ENCODE measurements at regions not wholly inside any gene's neighbourhood (a gene's known extent, or its start where the extent isn't known, plus 50 kb on each side); places are given as distances from the start of the nearest gene placed in this dataset.

GRCh38 chr4:62342346-62342745 lies 1142.2 kb downstream of the ADGRL3 start:
- no peak overlapping the region for H3K4me3 ChIP-seq
- H3K27ac ChIP-seq = no peak overlapping the region
- TF ChIP-seq CTCF (IDR thresholded peaks at IDR 0.05) = no peak
- no peak for DNase-seq (ENCODE audit: low spot score)

GRCh38 chr4:62328526-62328925 lies 1128.4 kb downstream of the ADGRL3 start:
- Histone ChIP-seq H3K27ac (no peak overlapping the region), H3K4me3 (no peak overlapping the region)
- DNase-seq (ENCODE audit: low spot score) = no peak
- TF ChIP-seq CTCF (IDR thresholded peaks at IDR 0.05) = no peak

- DNase-seq (ENCODE audit: low spot score) = no peak
- Histone ChIP-seq H3K4me3 (no peak overlapping the region), H3K27ac (no peak overlapping the region)
- TF ChIP-seq CTCF (IDR thresholded peaks at IDR 0.05) = no peak
These were observed 1127.6 kb downstream of the ADGRL3 start for GRCh38 chr4:62327612-62328297.

- no peak for TF ChIP-seq CTCF (IDR thresholded peaks at IDR 0.05)
- DNase-seq (ENCODE audit: low spot score) = no peak
- H3K4me3 ChIP-seq = no peak overlapping the region
These were observed 1124.1 kb downstream of the ADGRL3 start for GRCh38 chr4:62324215-62324614.

GRCh38 chr4:62320612-62321011 lies 1120.5 kb downstream of the ADGRL3 start:
- DNase-seq (ENCODE audit: low spot score) = no peak
- no peak overlapping the region for H3K4me3 ChIP-seq
- no peak overlapping the region for H3K27ac ChIP-seq
- no peak for TF ChIP-seq CTCF (IDR thresholded peaks at IDR 0.05)

More at GRCh38 chr4:62324215-62324614, 1124.1 kb downstream of the ADGRL3 start:
- H3K27ac ChIP-seq = no peak overlapping the region

- TF ChIP-seq CTCF (IDR thresholded peaks at IDR 0.05) = no peak
- Histone ChIP-seq H3K4me3 (no peak overlapping the region), H3K27ac (no peak overlapping the region)
- no peak for DNase-seq (ENCODE audit: low spot score)
These were observed 1102.6 kb downstream of the ADGRL3 start for GRCh38 chr4:62302710-62303109.

- TF ChIP-seq CTCF (IDR thresholded peaks at IDR 0.05) = no peak
- no peak overlapping the region for H3K27ac ChIP-seq
- DNase-seq (ENCODE audit: low spot score) = no peak
- no peak overlapping the region for H3K4me3 ChIP-seq
These were observed 1101.4 kb downstream of the ADGRL3 start for GRCh38 chr4:62301500-62301899.
